ENCODE measurements at regions not wholly inside any gene's neighbourhood (a gene's known extent, or its start where the extent isn't known, plus 50 kb on each side); places are given as distances from the start of the nearest gene placed in this dataset.

DNA sequence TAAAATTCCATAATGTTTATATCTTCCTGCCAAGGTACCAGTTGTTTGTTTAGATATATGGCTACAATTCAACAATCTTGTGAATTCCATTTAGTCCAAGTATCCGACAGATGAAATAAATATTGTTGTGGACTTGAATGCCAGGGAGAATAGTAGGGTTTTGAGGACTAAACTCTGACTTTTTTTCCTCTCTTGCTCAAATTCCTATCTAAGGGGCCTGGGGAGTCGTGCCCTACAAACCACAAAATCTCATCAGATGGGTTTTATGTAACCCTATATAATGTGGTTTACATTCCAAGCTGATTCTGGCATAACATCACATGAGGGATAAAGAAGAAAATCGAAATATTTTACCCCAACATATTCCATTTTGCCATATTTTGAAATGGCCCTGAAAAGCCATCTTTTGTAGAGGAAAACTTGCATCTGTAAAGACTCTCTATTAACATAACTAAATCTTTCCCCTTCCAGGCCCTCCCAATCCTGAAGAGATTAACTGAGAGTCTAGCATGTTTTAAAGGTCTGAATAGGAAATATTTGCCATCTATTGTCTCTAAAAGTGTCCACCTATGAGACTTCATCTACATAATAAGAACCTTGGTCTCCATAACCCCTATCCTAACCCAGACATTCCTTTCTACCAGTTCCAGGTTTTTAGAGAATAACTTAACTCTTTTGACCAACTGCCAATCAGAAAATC, 184.7 kb upstream of the KITLG start:
- H2BK12ac ChIP-seq (ENCODE audit: low read length): no peak overlapping the region
- H3K23ac ChIP-seq (ENCODE audit: low read depth, low read length, poor library complexity): no peak overlapping the region
- H2BK5ac ChIP-seq (ENCODE audit: low read length): no peak overlapping the region
- H4K91ac ChIP-seq (ENCODE audit: low read depth, low read length, poor library complexity): no peak overlapping the region
- no peak overlapping the region for H3K9ac ChIP-seq (ENCODE audit: low read depth, low read length, poor library complexity)
- no peaks in the 10 kb centered on the region for H3K27me3 ChIP-seq (ENCODE audit: control insufficient read depth in 3 of 3, insufficient read depth in 3 of 3, low read depth in 1 of 3, low read length in 3 of 3)
- H3K4ac ChIP-seq (ENCODE audit: low read length): no peak overlapping the region
- H3K4me1 ChIP-seq (ENCODE audit: control insufficient read depth in 2 of 2, insufficient read depth in 1 of 2, low read depth in 1 of 2, low read length in 2 of 2): no peaks in the 10 kb centered on the region
- H2BK120ac ChIP-seq (ENCODE audit: low read depth, low read length): no peak overlapping the region
- WGBS, 2 donors (ENCODE audit: extremely low coverage in 2 of 2, insufficient read length in 2 of 2, insufficient replicate concordance in 1 of 2): no CpG with 5 or more reads among the region's 3 CpGs
- no peak overlapping the region for H2AFZ ChIP-seq (ENCODE audit: low read length)
- DNase-seq (ENCODE audit: low spot score): no peak
- H2BK15ac ChIP-seq (ENCODE audit: low read length): no peak overlapping the region
- H3K18ac ChIP-seq (ENCODE audit: low read length): no peak overlapping the region
- H3K4me2 ChIP-seq (ENCODE audit: insufficient read depth, low read length, poor library complexity, severe bottlenecking): no peak overlapping the region
- H2AK5ac ChIP-seq (ENCODE audit: low read depth, low read length): no peak overlapping the region
- H3K14ac ChIP-seq (ENCODE audit: low read length): no peak overlapping the region
- H3K4me3 ChIP-seq (ENCODE audit: low read length in 2 of 2): no peak overlapping the region
- H3K79me1 ChIP-seq (ENCODE audit: low read depth, low read length): no peaks in the 10 kb centered on the region
- no peak overlapping the region for H3K27ac ChIP-seq (replicated peaks; ENCODE audit: low read length)
- no peak overlapping the region for H4K8ac ChIP-seq (ENCODE audit: low read depth, low read length)
- no peaks in the 10 kb centered on the region for H3K9me3 ChIP-seq (replicated peaks in 1 of 2; ENCODE audit: control insufficient read depth in 2 of 2, insufficient read depth in 1 of 2, low read depth in 1 of 2, low read length in 2 of 2)
- no peaks in the 10 kb centered on the region for H3K36me3 ChIP-seq (replicated peaks in 1 of 2; ENCODE audit: control insufficient read depth in 2 of 2, insufficient read depth in 2 of 2, low read length in 2 of 2)

DNA sequence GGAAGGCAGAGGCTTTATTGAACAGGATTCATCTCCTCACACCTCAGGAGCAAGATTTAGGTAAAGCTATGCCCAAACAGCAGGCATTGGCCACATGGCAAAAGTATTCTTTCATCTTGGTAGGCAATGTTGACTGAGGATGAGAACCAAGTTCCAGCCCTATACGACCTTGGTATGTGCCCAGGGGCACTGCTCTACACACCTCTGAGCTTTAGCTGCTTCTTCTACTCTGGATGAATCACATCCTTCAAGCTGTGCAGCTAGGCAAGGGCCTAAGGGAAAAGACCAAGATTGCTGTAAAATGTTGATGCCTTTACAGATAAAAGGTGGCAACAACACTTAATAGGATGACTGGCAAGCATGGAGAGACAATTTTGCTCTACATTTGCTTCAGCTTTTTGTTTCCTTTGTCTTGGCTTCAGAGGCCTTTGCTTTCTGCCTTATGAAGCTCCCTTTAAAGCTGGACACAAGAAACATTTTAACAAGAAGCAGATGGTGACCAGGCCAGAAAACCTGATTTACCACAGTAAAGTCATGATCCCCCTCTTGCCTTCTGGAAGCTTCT, 183.3 kb upstream of the KITLG start:
- H2AFZ ChIP-seq (ENCODE audit: low read length): no peak overlapping the region
- H3K4me1 ChIP-seq (ENCODE audit: control insufficient read depth in 2 of 2, insufficient read depth in 1 of 2, low read depth in 1 of 2, low read length in 2 of 2): no peaks in the 10 kb centered on the region
- no peak overlapping the region for H3K14ac ChIP-seq (ENCODE audit: low read length)
- H3K27me3 ChIP-seq (ENCODE audit: control insufficient read depth in 3 of 3, insufficient read depth in 3 of 3, low read depth in 1 of 3, low read length in 3 of 3): no peaks in the 10 kb centered on the region
- H3K79me1 ChIP-seq (ENCODE audit: low read depth, low read length): no peaks in the 10 kb centered on the region
- WGBS, 2 donors (ENCODE audit: extremely low coverage in 2 of 2, insufficient read length in 2 of 2, insufficient replicate concordance in 1 of 2): no CpG with 5 or more reads among the region's 1 CpG
- no peak overlapping the region for H2AK5ac ChIP-seq (ENCODE audit: low read depth, low read length)
- no peak overlapping the region for H2BK15ac ChIP-seq (ENCODE audit: low read length)
- no peak overlapping the region for H3K4me2 ChIP-seq (ENCODE audit: insufficient read depth, low read length, poor library complexity, severe bottlenecking)
- no peak overlapping the region for H3K27ac ChIP-seq (replicated peaks; ENCODE audit: low read length)
- H3K36me3 ChIP-seq (replicated peaks in 1 of 2; ENCODE audit: control insufficient read depth in 2 of 2, insufficient read depth in 2 of 2, low read length in 2 of 2): no peaks in the 10 kb centered on the region
- H3K9me3 ChIP-seq (replicated peaks in 1 of 2; ENCODE audit: control insufficient read depth in 2 of 2, insufficient read depth in 1 of 2, low read depth in 1 of 2, low read length in 2 of 2): no peaks in the 10 kb centered on the region
- no peak overlapping the region for H4K91ac ChIP-seq (ENCODE audit: low read depth, low read length, poor library complexity)
- H3K4ac ChIP-seq (ENCODE audit: low read length): no peak overlapping the region
- H2BK120ac ChIP-seq (ENCODE audit: low read depth, low read length): no peak overlapping the region
- H4K8ac ChIP-seq (ENCODE audit: low read depth, low read length): no peak overlapping the region
- no peak overlapping the region for H2BK5ac ChIP-seq (ENCODE audit: low read length)
- H3K4me3 ChIP-seq (ENCODE audit: low read length in 2 of 2): no peak overlapping the region
- no peak overlapping the region for H3K23ac ChIP-seq (ENCODE audit: low read depth, low read length, poor library complexity)
- no peak overlapping the region for H3K9ac ChIP-seq (ENCODE audit: low read depth, low read length, poor library complexity)
- H3K18ac ChIP-seq (ENCODE audit: low read length): no peak overlapping the region
- DNase-seq (ENCODE audit: low spot score): no peak
- no peak overlapping the region for H2BK12ac ChIP-seq (ENCODE audit: low read length)

DNA sequence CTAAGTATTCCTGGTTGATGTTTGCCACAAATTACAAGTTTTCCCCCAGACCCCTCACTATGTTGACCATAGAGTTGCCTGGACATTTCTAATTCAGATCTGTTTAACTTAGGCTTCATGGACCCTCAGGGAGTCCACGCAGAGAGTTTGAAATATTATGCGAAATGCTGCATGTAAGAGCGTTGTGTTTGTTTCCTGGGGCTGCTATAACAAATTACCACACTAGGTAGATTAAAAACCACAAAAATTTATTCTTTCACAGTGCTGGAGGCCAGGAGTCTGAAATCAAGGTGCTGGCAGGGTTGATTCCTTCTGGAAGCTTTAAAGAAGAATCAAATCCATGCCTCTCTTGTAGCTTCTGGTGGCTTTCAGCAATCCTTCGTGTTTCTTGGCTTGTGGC, 177.9 kb upstream of the KITLG start:
- Histone ChIP-seq H3K4ac (ENCODE audit: low read length) (no peak overlapping the region), H4K8ac (ENCODE audit: low read depth, low read length) (no peak overlapping the region), H3K27me3 (ENCODE audit: control insufficient read depth in 3 of 3, insufficient read depth in 3 of 3, low read depth in 1 of 3, low read length in 3 of 3) (no peaks in the 10 kb centered on the region), H3K23ac (ENCODE audit: low read depth, low read length, poor library complexity) (no peak overlapping the region), H2AFZ (ENCODE audit: low read length) (no peak overlapping the region), H2BK120ac (ENCODE audit: low read depth, low read length) (no peak overlapping the region), H3K18ac (ENCODE audit: low read length) (no peak overlapping the region), H2BK15ac (ENCODE audit: low read length) (no peak overlapping the region), H4K91ac (ENCODE audit: low read depth, low read length, poor library complexity) (no peak overlapping the region), H3K4me2 (ENCODE audit: insufficient read depth, low read length, poor library complexity, severe bottlenecking) (no peak overlapping the region), H3K14ac (ENCODE audit: low read length) (no peak overlapping the region), H3K9me3 (replicated peaks in 1 of 2; ENCODE audit: control insufficient read depth in 2 of 2, insufficient read depth in 1 of 2, low read depth in 1 of 2, low read length in 2 of 2) (no peaks in the 10 kb centered on the region), H3K9ac (ENCODE audit: low read depth, low read length, poor library complexity) (no peak overlapping the region), H3K4me3 (ENCODE audit: low read length in 2 of 2) (no peak overlapping the region), H3K79me1 (ENCODE audit: low read depth, low read length) (no peaks in the 10 kb centered on the region), H2BK5ac (ENCODE audit: low read length) (no peak overlapping the region), H2BK12ac (ENCODE audit: low read length) (no peak overlapping the region), H3K4me1 (ENCODE audit: control insufficient read depth in 2 of 2, insufficient read depth in 1 of 2, low read depth in 1 of 2, low read length in 2 of 2) (no peaks in the 10 kb centered on the region), H3K27ac (replicated peaks; ENCODE audit: low read length) (no peak overlapping the region), H3K36me3 (replicated peaks in 1 of 2; ENCODE audit: control insufficient read depth in 2 of 2, insufficient read depth in 2 of 2, low read length in 2 of 2) (no peaks in the 10 kb centered on the region), H2AK5ac (ENCODE audit: low read depth, low read length) (no peak overlapping the region)
- DNase-seq (ENCODE audit: low spot score): no peak
- WGBS, 2 donors (ENCODE audit: extremely low coverage in 2 of 2, insufficient read length in 2 of 2, insufficient replicate concordance in 1 of 2): no CpG with 5 or more reads among the region's 4 CpGs

DNA sequence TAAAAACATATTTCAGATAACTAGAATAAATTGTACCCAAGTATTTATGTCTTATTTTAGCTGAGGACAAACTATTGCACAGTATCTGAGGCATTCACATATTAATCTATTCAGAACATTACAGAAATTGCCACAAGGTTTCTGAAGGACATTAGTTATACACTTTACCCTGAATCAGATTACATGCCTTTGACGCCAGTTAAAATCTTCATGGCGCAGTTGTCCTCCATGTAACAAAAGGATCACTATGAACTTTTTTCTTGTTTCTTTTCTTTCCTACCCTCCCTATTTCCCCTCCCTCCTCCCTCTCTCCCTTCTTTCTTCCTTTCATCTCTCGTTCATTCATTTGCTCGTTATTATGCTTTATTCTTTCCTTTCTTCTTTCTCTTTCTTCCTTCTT, 176.6 kb upstream of the KITLG start:
- no peaks in the 10 kb centered on the region for H3K4me1 ChIP-seq (ENCODE audit: control insufficient read depth in 2 of 2, insufficient read depth in 1 of 2, low read depth in 1 of 2, low read length in 2 of 2)
- 98 to 100% methylated on average over 2 of the region's 4 CpGs for WGBS, 2 donors (ENCODE audit: extremely low coverage in 2 of 2, insufficient read length in 2 of 2, insufficient replicate concordance in 1 of 2)

More for the DNA sequence above, 176.6 kb upstream of the KITLG start:
- Histone ChIP-seq H4K91ac (ENCODE audit: low read depth, low read length, poor library complexity) (no peak overlapping the region), H3K36me3 (replicated peaks in 1 of 2; ENCODE audit: control insufficient read depth in 2 of 2, insufficient read depth in 2 of 2, low read length in 2 of 2) (no peaks in the 10 kb centered on the region), H3K18ac (ENCODE audit: low read length) (no peak overlapping the region), H3K9me3 (replicated peaks in 1 of 2; ENCODE audit: control insufficient read depth in 2 of 2, insufficient read depth in 1 of 2, low read depth in 1 of 2, low read length in 2 of 2) (no peaks in the 10 kb centered on the region), H2BK120ac (ENCODE audit: low read depth, low read length) (no peak overlapping the region), H3K23ac (ENCODE audit: low read depth, low read length, poor library complexity) (no peak overlapping the region), H3K4ac (ENCODE audit: low read length) (no peak overlapping the region), H2AFZ (ENCODE audit: low read length) (no peak overlapping the region), H3K27me3 (ENCODE audit: control insufficient read depth in 3 of 3, insufficient read depth in 3 of 3, low read depth in 1 of 3, low read length in 3 of 3) (no peaks in the 10 kb centered on the region), H3K14ac (ENCODE audit: low read length) (no peak overlapping the region), H4K8ac (ENCODE audit: low read depth, low read length) (no peak overlapping the region), H2AK5ac (ENCODE audit: low read depth, low read length) (no peak overlapping the region), H2BK12ac (ENCODE audit: low read length) (no peak overlapping the region), H3K4me2 (ENCODE audit: insufficient read depth, low read length, poor library complexity, severe bottlenecking) (no peak overlapping the region), H3K4me3 (ENCODE audit: low read length in 2 of 2) (no peak overlapping the region), H3K79me1 (ENCODE audit: low read depth, low read length) (no peaks in the 10 kb centered on the region), H3K27ac (replicated peaks; ENCODE audit: low read length) (no peak overlapping the region), H3K9ac (ENCODE audit: low read depth, low read length, poor library complexity) (no peak overlapping the region), H2BK5ac (ENCODE audit: low read length) (no peak overlapping the region), H2BK15ac (ENCODE audit: low read length) (no peak overlapping the region)
- DNase-seq (ENCODE audit: low spot score): no peak

Data from neuronal stem cell (in vitro differentiated cells).